Right forelimb (tissue), 1 donor: ENCODE measurements at regions not wholly inside any gene's neighbourhood (a gene's known extent, or its start where the extent isn't known, plus 50 kb on each side); places are given as distances from the start of the nearest gene placed in this dataset.

Source experiments
- DNase-seq: peaks from one replicate; pipeline ENCODE4 v3.0.0-alpha.2; 2018

DNA sequence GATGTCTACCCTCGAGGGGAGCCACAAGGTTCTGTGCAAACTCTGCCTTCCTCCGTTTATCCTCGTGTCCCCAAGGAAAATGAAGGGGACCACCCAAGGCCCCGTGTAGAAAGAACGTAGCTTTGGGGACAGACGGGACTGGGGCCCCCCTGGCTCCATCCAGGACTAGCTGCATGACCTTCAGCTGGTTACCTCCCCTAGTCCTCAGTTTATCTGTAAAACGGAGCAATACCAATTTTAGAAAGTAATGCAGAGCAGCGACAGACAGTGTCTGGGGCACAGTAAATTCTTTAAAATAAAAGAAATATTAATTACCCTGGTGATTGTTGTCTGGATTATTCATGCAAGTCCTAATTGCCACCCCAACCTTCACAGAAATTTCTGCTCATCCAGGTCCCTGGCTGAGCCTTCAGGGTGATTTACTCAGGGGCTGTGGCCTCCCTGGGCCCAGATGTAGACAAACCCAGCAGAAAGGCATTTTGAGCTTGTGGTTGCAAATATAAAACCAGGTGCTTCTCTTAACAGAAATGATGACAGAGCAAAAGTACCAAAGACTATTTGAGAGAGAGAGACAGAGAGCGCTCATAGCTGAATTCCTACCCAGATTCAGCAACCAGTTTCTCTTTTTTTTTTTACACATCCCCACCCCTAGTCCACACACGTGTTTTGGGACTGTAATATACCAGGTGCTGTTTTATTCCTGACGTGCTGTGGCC is 155.1 kb upstream of the SMIM23 start:
- DNase-seq, result peak; percentile 35

DNA sequence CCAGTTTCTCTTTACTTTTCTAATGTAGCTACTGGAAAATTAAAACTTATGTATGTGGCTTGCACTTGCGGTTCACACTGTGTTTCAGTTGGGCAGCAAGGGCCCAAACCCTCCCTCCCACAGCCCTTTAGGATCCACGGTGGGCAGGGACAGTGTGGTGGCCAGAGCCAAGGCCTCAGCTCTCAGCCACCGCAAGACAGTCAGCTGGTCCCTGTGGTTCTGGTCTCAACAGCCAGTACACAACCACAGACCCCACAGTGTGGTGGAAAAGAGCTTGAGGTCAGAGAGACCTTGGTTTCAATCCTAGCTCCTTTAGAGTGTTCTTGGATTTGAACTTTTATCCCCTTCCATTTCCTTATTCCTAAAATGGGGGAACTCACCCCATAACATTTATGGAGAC is 153.0 kb upstream of the SMIM23 start:
- DNase-seq, result peak; percentile 49

DNA sequence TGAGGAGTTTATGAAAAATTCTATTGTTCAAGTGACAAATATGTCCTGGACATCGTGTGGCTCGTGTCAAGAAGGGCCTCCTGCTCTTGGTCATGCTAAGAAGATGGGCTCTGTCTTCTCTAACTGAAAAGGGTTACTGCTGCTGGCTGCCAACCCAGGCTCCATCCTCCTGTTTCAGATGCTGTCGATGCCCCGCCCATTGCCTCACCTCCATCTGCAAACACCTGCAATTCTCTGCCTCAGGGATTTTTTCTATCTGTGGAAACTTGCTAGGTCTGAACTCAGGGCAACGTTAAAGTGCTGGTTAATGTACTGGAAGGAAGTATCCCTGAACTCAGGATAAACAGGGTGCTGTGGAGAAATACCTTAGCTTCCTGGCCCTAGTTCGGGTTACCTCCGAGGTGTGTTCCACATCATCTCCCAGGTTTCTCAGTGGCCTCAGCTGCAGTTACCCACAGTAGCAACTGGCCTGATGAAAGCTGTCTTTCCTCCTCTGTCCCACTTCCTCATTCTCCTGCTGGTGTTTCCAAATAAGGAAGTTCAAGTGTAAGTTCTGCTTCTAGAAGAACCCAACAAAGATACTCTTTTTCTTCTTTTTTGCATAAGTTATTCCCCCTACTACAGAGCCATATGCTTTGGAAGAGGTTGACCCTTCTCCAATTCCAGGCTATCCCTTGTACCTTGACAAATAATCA is 151.7 kb upstream of the SMIM23 start:
- DNase-seq, result no peak

DNA sequence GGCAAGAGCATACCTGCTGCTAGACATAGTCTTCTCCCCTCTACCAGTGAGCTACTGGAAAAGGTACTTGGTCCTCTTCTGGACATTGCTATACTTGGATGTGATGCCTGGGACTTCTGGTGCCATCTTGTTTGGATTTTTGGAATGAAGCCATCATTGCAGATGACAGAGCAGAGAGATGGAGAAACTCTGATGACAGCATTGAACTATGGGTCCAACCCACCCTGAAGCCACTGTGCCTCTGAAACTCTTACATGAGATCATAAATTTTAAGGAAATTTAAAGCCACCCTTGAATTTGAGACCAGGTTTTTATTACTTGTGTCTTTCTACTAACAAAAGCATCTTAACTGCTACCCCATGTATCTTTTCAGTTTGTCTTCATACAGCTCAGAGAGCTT is 151.1 kb upstream of the SMIM23 start:
- DNase-seq, result peak; percentile 13

DNA sequence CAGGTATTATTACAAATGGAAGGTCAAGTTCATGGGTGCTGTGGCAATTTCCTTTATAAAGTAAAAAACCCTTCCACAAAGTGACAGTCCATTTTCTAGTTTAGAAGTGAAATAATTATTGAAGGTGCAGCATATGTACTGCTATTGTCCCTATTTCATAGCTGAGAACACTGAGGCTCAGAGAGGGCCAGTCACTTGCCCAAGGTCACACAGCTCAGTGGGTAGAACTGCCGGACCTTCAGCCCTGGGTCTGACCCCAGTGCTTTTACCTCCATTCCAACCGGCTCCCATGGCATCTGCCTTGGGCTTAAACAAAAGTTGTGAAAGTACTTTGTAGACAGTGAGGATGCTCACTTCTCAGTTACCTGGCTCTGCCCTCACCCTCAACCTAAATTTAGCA is 150.6 kb upstream of the SMIM23 start:
- peak; percentile 15 for DNase-seq

DNA sequence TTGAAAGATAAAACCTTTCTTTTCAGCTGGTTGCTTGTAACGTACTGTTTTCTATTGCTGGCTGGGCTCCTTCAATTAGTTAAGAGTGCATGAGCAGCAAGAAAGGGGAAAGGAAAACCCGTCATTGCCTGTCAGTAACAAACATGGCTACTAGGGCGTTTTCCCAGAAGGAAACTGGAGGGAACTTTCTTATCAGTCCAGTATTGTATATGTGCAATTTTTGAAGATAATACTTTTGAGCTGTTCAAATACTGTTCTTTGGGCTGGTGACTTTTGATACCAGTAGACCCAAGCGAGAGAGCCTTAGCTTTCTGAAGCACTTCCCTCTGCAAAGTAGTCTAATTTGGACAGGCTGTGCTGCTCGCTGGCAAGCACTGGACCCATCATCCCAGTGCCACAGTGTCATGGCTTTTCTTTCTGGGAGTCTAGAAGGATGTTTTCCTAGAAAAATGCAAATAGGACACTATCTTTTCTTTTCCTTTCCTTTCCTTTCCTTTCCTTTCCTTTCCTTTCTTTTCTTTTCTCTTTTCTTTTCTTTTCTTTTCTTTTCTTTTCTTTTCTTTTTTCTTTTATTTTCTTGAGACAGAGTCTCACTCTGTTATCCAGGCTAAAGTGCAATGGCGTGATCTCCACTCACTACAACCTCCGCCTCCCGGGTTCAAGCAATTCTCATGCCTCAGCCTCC is 149.9 kb upstream of the SMIM23 start:
- no peak for DNase-seq

DNA sequence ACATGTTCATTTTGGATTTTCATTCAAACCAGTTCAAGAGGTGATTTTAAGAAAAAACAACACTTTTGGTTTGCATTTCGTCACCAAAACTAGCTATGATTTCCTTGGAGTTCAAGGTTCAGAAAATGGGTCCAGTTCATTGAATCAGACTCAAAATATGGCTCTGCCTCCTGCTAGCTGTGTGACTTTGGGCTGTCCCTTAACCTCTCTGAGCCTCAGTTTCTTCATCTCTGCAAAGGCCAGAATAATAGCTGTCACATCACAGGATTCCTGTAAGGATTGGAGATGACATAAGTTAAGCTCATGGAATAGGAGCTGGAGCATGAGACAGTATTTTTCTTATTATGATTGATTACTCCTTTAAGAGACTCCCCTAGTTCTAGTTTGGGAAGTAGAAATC is 147.8 kb upstream of the SMIM23 start:
- no peak for DNase-seq

DNA sequence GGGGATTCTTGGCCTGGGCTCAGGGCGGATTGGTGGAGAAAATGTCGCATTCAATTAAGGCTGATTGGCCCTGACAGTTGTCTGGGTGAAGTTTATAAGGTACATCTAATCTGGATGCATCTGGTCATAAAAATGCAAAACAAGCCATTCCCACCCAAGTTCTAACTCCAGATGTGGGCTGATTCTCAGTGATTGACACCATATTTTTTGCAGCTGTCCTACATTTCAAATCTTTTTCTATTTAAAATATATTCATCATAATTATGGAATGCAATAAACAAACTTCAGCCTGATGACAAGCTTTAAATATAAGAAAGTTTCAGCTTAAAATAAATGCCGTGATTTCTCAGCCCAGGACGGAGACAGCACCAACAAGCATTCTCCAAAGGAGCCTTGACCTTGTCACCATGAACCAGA is 146.4 kb upstream of the SMIM23 start:
- peak; percentile 10 for DNase-seq

DNA sequence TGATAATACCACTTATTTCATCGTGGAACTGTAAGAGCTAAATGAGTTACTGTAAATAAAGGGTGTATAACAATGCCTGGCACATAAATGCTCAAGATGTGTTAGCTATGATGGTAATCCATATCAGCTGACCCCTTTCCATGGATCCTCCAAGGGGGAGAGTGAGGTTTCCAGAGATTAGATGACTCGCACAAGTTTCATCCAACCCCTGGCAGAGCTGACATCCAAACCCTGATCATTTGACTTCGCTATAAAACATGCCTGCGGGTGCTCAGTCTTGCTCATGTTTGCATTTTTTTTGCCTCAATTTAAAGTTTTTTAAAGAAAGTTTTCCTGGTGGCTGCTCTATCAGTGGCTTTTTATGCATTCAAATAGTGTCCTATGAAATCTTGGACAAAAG is 145.7 kb upstream of the SMIM23 start:
- DNase-seq, result peak; percentile 24

DNA sequence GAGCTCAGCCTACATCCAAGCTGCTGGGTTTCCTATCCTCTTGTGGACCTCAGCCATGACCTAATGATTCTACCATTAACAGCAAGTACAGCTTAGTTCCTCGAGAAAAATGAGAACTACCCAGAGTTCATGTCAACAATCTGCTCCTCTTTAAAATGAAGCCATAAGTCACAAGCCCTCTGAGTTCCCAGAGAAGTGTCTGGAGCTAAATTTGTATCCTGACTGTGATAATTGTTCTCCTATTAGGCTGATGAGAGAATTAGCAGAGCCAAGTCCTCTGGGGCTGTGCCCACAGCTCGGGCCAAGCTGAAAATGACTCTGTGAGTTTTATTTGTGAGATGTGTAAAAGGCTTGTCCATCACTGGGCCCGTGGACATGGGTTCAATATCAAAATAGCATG is 145.1 kb upstream of the SMIM23 start:
- DNase-seq, result peak; percentile 19

DNA sequence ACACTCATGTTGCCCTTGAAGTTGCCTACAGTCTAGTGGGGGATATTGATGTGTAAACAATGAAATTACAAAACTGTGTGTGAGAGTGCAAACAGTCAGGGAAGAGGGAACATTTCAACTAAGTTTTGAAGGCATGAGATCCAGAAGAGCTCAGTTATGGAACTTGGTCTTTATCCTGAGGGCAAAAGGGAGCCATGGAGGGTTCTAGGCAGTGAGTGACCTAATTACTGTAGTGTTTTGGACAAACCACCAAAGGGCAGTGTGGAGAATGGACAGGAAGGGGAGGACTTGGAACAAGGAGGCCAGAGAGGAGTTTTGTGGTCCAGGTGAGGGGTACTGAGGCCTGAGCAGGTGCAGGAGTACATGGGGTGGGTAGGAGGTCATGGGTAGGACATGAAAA is 143.7 kb upstream of the SMIM23 start:
- peak; percentile 13 for DNase-seq

DNA sequence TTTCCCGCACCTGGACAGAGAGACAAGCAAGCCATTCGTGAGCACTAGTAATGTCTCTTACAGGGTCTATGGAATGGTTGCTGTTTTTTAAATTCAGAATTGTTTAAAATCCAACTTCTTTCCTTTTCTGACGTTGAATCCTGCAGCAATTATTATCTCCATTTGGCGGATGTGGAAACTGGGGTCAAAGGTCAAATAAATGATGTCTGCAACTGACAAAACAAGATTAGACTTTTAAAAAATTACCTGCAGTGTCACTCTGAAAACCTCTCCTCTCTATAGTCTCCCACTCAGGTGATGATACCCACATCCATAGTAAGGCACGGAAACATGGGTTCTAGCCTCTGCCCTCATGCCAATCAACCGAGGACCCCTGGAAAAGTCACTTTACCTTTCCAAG is 142.7 kb upstream of the SMIM23 start:
- no peak for DNase-seq

DNA sequence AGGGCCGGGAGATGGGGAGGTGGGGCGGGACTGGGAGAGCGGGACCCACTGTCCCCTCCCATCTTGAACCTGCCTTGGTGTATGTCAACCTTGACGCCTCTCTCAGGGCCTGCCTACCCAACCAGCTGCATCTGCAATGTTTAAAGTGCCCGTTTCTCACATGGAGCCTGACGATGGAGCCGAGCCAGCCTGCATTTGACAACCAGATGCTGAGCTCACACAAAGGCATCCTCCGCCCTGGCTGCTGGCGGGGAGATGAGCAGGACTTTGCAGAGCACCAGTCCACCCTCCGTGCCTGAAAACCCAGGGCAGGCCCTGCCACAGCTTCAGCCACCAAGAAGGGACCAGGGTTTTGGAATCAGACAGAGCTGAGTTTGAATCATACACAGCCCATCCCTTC is 141.1 kb upstream of the SMIM23 start:
- peak; percentile 71 for DNase-seq

DNA sequence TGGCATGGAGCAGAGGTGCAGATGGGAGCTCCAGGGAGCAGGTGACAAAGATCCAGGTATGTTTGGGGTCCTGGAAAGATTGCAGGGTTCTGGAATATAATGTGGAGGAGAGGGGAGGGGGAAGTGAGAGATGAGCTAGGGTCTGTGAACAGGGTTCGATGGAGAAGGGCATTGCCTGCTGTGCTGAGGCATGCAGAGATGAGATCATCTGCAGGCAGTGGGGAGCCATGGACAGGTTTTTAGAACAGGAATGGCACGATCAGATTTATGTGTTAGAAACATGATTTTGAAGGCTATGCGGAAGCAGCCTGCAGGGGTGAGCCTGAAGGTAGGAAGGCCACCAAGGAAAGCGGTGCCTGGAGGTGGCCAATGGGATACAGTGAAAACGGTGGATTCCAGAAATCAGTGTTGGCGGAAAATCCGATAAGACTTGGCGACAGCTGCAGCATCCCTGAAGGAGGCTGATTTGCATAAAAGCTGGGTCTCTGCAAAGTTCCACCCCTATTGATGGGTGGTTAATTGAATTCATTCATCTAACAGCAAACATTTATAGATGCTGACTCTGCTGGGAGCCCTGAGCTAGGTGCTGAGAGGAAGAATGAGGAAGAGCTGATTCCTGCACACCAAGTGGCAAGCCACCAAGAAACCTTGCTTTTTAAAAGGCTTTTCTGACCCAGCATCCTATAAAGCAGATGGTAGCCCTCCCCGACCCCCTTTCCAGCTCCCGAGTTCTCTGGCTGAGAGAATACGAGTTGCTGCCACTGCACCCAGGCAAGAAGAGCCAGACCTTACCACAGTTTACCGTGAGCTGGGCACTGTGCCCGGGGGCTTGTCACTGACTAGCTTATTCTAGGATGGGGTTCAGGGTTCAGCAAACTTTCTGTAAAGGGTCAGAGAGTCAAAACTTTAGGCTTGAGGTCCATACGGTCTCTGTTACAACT is 139.2 kb upstream of the SMIM23 start:
- no peak for DNase-seq

DNA sequence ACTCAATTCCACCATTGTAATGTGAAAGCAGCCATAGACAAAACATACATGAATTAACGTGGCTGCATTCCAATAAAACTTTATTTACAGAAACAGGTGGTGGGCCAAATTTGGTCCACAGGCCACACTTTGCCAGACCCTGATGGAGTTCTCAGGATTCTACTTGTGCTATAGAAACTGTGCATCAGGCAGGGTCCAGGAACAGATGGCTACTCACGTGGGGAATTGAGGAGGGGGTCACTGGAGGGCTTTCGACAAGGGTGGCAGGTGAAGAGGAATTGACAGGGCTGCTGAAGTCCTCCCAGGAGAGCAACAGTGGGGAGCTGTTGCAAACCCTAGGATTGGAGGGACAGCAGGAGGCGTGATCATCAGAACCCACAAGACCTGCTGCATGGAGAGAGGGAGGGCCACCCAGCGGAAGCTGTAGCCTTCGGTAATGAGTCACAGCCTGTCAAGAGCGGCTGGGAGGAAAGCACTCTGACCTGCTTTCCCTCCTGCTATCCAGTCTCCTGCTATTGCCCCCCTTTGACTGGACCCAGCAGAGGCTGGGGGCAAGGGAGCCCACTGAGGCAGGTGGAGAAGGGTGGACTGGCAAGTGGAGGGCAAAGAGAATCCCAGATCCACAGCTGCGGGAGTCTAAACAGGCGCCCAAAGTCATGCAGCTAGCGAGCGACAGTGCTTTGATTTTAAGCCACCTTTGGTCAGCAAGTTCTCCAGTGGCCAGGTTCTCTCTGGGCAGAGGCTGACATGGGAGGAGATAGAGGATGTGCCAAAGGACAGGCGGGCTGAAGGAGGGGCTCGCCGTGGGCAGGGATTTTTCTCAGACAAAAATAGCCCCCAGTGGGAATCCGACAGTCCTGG is 138.3 kb upstream of the SMIM23 start:
- DNase-seq, result no peak

DNA sequence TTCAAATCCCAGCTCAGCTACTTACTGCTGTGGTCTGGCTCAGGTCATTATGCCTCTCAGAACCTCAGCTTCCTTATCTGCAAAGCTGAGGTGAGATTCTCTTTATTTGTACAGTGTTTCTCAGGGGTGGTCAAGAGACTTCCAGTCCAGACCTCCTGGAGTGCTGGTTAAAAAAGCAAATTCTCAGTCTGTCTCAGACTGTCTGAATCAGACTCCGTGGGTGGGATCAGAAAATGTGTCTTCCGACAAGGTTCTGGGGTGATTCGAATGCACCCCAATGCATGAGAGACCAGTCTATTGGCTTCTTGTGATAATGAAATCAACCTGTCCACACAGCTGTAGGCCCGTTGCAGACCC is 137.7 kb upstream of the SMIM23 start:
- no peak for DNase-seq

DNA sequence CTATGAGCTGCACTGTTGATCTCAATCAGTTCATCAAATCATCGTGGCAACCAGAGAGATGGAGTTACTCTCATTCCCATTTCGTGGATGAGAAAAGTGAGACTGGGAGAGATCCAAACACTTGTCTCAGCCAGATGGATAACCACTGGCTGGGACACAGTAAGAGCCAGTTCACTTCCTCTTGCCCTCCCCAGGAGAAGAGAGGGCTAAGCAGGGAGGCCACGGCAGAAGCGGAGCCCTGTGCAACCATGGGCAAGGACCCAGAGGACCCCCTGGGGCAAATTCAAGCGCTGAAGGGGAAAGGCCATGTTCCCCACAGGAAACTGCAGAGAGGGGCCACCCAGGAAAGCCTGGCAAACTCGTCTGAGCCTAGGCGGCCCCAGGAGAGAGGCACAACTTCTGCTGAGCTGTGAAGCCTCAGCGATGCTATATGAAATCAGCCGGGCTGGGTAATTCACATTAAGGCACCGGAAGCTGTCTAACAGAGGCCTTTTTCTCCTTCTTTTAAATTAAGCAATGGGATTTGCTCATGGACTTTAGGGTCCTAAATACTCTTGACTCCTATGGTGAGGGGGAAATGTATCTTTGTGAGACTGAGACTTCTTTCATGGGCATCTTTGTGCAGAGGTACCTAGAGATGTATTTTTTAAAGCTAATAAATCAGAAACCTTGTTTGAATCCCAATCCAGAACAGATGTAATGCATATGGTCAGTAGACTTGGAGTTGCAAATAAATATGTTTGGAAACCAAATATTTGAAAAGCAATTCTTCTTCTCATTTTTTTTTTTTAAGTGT is 137.1 kb upstream of the SMIM23 start:
- DNase-seq, result no peak

DNA sequence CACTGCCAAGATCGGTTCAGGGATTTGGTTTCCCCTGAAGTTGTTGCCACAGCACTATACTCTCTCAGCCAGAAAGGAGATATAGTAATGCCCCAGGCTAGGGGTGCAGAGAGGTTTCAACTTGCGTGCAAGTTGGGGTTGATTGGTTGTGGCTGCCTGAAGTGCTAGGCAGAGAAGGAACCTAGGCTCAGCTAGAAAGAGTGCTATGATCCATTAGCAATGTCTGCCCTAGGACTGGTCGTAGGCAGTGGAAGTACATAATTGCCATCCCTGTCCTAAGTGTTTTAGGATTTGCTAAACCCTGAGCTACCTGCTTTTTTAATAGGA is 136.6 kb upstream of the SMIM23 start:
- DNase-seq, result no peak

DNA sequence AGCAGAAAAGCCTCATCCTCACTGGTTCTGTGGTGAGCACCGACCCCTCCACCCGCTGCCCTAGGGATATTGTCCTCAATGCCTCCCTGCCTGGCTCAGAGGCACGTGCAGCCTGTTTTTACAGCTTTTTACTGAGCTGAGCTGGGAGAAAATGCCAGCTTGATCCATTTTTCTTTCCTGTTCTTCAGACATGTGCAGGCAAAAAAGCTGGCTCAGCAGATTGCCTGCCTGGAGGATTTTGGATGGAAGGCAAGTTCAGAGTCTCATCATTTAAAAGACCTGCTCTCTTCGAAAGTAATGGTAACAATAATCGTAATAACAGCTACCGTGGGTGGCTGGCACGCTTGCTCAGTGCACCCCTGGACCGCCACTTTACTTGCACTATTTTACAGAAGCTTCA is 135.0 kb upstream of the SMIM23 start:
- no peak for DNase-seq

DNA sequence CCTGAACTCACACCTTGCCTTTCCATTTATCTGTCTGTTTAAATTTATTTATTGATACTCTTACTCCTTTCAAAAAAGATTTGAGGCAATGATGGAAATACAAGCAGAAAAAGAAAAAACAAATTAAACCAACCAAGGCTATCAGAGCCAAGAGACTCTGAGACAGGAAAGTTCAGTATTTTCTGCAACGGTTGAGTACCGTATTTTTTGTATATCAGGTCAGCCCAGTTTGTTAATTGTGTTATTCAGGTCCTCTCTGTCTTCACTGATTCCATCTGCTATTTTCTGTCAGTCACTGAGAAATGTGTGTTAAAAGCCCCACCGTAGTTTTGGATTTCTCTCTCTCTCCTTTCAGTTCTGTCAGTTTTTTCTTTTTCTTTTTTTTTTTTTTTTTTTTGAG is 134.5 kb upstream of the SMIM23 start:
- no peak for DNase-seq

DNA sequence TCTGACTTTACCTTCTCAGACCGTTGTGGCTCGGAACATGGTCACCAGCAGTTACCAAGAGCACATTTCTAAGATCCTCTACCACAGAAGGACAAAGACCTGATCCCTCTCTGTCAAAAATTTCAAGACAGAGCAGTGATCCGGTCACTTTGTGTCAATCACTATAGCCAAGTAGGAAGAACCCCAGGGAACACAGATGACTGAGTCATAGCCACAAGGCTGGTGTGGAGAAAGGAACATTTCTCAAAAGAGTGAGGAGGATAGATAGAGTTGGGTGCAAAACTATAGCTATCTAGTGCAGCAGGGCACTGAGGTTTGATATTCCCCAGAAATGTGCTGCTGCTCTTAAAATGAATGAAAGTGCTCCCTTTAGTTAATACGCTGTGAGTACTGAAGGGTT is 130.7 kb upstream of the SMIM23 start:
- DNase-seq, result no peak
